Peyer's patch (tissue), 4 donors: ENCODE measurements at regions not wholly inside any gene's neighbourhood (a gene's known extent, or its start where the extent isn't known, plus 50 kb on each side); places are given as distances from the start of the nearest gene placed in this dataset.

ENCODE experiments used
- CTCF ChIP-seq, 6 experiments: fragments of 450-650 bp in 4 of 6; fragments of 200-600 bp in 2 of 6; sonication (generic) in 1 of 6; IDR thresholded peaks; one replicate each; pipeline ENCODE4 v1.5.1; 2017 to 2019; ENCODE audit warnings: antibody characterized with exemption in 6 of 6, mild to moderate bottlenecking in 3 of 6, moderate library complexity in 1 of 6
- POLR2A ChIP-seq, 2 donors: fragments of 450-650 bp; IDR thresholded peaks; one replicate each; pipeline ENCODE4 v1.5.1; 2017; ENCODE audit warnings: antibody characterized with exemption in 2 of 2, mild to moderate bottlenecking in 2 of 2, moderate library complexity in 2 of 2

- no peak for TF ChIP-seq CTCF (IDR thresholded peaks at IDR 0.05)
- no peak for TF ChIP-seq POLR2A (IDR thresholded peaks at IDR 0.05)
These were observed 101.2 kb downstream of the HDGFL1 start for GRCh38 chr6:22670605-22671004.
